Endothelial cell of umbilical vein (primary cell): ENCODE measurements at regions not wholly inside any gene's neighbourhood (a gene's known extent, or its start where the extent isn't known, plus 50 kb on each side); places are given as distances from the start of the nearest gene placed in this dataset.

Experiments used
- BruUV-seq: library from RNA; stranded (reverse); fragments of 400-500 nt; replicated peaks from 2 replicates; lab custom pipeline; 2021; lab: Mats Ljungman, UMichigan
- CTCF ChIA-PET: fragments of 300-600, 350-600 bp; sonication (Branson Sonifier 250); formaldehyde crosslinking; loops from one replicate; lab custom pipeline; 2021; ENCODE audit warnings: antibody characterized with exemption, inconsistent platforms; lab: Charles Lee
- POLR2A ChIA-PET: fragments of 300-600, 350-600 bp; sonication (Branson Sonifier 250); formaldehyde crosslinking; loops from one replicate; lab custom pipeline; 2021; ENCODE audit warnings: antibody characterized with exemption, inconsistent platforms; lab: Charles Lee
- DNase-seq: peaks from one replicate; pipeline ENCODE4 v3.0.0-alpha.2; 2011; ENCODE audit warnings: low read depth, low spot score
- FAIRE-seq: peaks from 2 replicates; lab custom pipeline; 2011; peaks lifted over from hg19 to GRCh38; lab: Jason Lieb, UNC
- H2AFZ ChIP-seq: 2 replicates; pipeline ENCODE4 v1.6.0; 2012; ENCODE audit warnings: low read depth, low read length, control low read depth, inconsistent platforms
- H3K27ac ChIP-seq: 2 replicates; pipeline ENCODE4 v1.5.1; 2011; ENCODE audit warnings: low read depth, mild to moderate bottlenecking, control low read depth, low read length, moderate library complexity; ENCODE audit not compliant: insufficient read depth
- H3K27me3 ChIP-seq, 2 experiments: 2 replicates each; pipeline versions ENCODE4 v1.6.0 to v1.6.1; 2011; ENCODE audit warnings: low read length in 2 of 2, mixed read lengths in 1 of 2; ENCODE audit not compliant: control insufficient read depth in 2 of 2, insufficient read depth in 2 of 2
- H3K36me3 ChIP-seq, 2 experiments: 2 replicates in 1 of 2; 3 replicates in 1 of 2; pipeline ENCODE4 v1.5.1; 2011; ENCODE audit warnings: low read length in 2 of 2, mild to moderate bottlenecking in 1 of 2, moderate library complexity in 1 of 2; ENCODE audit not compliant: control insufficient read depth in 2 of 2, insufficient read depth in 2 of 2; ENCODE audit errors: extremely low read depth in 1 of 2
- H3K4me1 ChIP-seq: 3 replicates; pipeline ENCODE4 v1.5.1; 2011; ENCODE audit warnings: mild to moderate bottlenecking, low read length; ENCODE audit not compliant: control insufficient read depth, insufficient read depth; ENCODE audit errors: extremely low read depth
- H3K4me2 ChIP-seq: 2 replicates; pipeline ENCODE4 v1.6.1; 2011; ENCODE audit warnings: low read length, control low read depth, mixed read lengths; ENCODE audit not compliant: insufficient read depth
- H3K4me3 ChIP-seq, 3 experiments: fragments of 200-600 bp in 1 of 3; sonication (generic), shearing (Covaris generic) in 1 of 3; replicated peaks in 1 of 3; 2 replicates each; pipeline ENCODE4 v1.5.1; 2011 to 2016; ENCODE audit warnings: control low read depth in 3 of 3, low read length in 3 of 3, mild to moderate bottlenecking in 2 of 3, inconsistent platforms in 1 of 3, low read depth in 1 of 3, moderate library complexity in 1 of 3; ENCODE audit not compliant: insufficient read depth in 1 of 3
- H3K79me2 ChIP-seq: 2 replicates; pipeline ENCODE4 v1.6.0; 2012; ENCODE audit warnings: low read length, inconsistent platforms; ENCODE audit not compliant: control insufficient read depth, insufficient read depth
- H3K9ac ChIP-seq: replicated peaks from 2 replicates; pipeline ENCODE3; 2011; ENCODE audit warnings: low read length, control low read depth; ENCODE audit not compliant: insufficient read depth; ENCODE audit errors: extremely low read depth
- H3K9me1 ChIP-seq: replicated peaks from 3 replicates; pipeline ENCODE4 v1.6.0; 2011; ENCODE audit warnings: mild to moderate bottlenecking, low read length; ENCODE audit not compliant: control insufficient read depth, insufficient read depth; ENCODE audit errors: extremely low read depth
- H3K9me3 ChIP-seq: replicated peaks from 2 replicates; pipeline ENCODE4 v1.5.1; 2012; ENCODE audit warnings: low read length, inconsistent platforms; ENCODE audit not compliant: control insufficient read depth, insufficient read depth
- H4K20me1 ChIP-seq: replicated peaks from 2 replicates; pipeline ENCODE3; 2011; ENCODE audit warnings: mild to moderate bottlenecking, low read length; ENCODE audit not compliant: control insufficient read depth, insufficient read depth; ENCODE audit errors: extremely low read depth
- CTCF ChIP-seq, 2 donors: IDR thresholded peaks; 1 replicate in 1 of 2; 2 replicates in 1 of 2; pipeline ENCODE4 v1.5.1; 2011; ENCODE audit warnings: low read length in 2 of 2, mild to moderate bottlenecking in 2 of 2, moderate library complexity in 2 of 2, control low read depth in 1 of 2, inconsistent platforms in 1 of 2, low read depth in 1 of 2; ENCODE audit not compliant: insufficient read depth in 1 of 2; ENCODE audit errors: extremely low read depth in 1 of 2
- EZH2 ChIP-seq: IDR thresholded peaks from 2 replicates; pipeline ENCODE4 v1.6.1; 2012; ENCODE audit warnings: borderline replicate concordance, low read depth, mild to moderate bottlenecking, moderate library complexity, low read length, inconsistent platforms; ENCODE audit not compliant: severe bottlenecking
- FOS ChIP-seq: IDR thresholded peaks from 2 replicates; pipeline ENCODE4 v1.6.1; 2011; ENCODE audit warnings: mild to moderate bottlenecking, low read length, moderate library complexity, borderline replicate concordance; ENCODE audit not compliant: insufficient read depth
- GATA2 ChIP-seq: IDR thresholded peaks from 2 replicates; pipeline ENCODE4 v1.7.0; 2011; ENCODE audit warnings: low read depth, mild to moderate bottlenecking, moderate library complexity, mixed read lengths, low read length; ENCODE audit not compliant: insufficient read length, insufficient read depth
- JUN ChIP-seq: IDR thresholded peaks from 2 replicates; pipeline ENCODE4 v1.6.1; 2011; ENCODE audit warnings: borderline replicate concordance, low read depth; ENCODE audit not compliant: insufficient read length, insufficient read depth
- MAX ChIP-seq: IDR thresholded peaks from 2 replicates; pipeline ENCODE4 v1.6.1; 2011; ENCODE audit not compliant: insufficient read depth, insufficient read length
- MYC ChIP-seq: IDR thresholded peaks from one replicate; pipeline ENCODE4 v1.6.1; 2011; ENCODE audit warnings: mild to moderate bottlenecking, low read depth, low read length
- POLR2A ChIP-seq: IDR thresholded peaks from 2 replicates; pipeline ENCODE4 v1.6.1; 2012; ENCODE audit warnings: low read depth, mild to moderate bottlenecking, control low read depth, low read length
- POLR2AphosphoS5 ChIP-seq: IDR thresholded peaks from 2 replicates; pipeline ENCODE4 v1.6.1; 2012; ENCODE audit warnings: low read depth, mild to moderate bottlenecking, control low read depth, low read length, moderate library complexity; ENCODE audit not compliant: insufficient read depth
- dilution Hi-C: fragments of 300-500 bp; cut with MboI; formaldehyde crosslinking; loops from one replicate; pipeline ENCODE4 v1.15.0; 2019; ENCODE audit warnings: low sequenced_read_pairs; ENCODE audit not compliant: extremely low pct_ligation_motif_present
- intact Hi-C: fragments of 100-400 bp; cut with micrococcal nuclease; formaldehyde crosslinking; loops from one replicate; pipeline ENCODE4 v1.10.0; 2022

GRCh38 chr6:15171026-15171425 is 74.8 kb upstream of the JARID2 start:
- no peaks in the 10 kb centered on the region for H3K27me3 ChIP-seq
- POLR2A ChIA-PET: no interaction called here
- H3K79me2 ChIP-seq: no peaks in the 10 kb centered on the region
- H3K36me3 ChIP-seq: no peaks in the 10 kb centered on the region
- no peak overlapping the region for H3K27ac ChIP-seq
- BruUV-seq: no TSS peak
- no peaks in the 10 kb centered on the region for H3K9me1 ChIP-seq
- CTCF ChIA-PET: interaction anchor here (1.2 kb wide), 1 partner anchor 21 kb away, joined by 3 read pairs; no protein-coding TSS in a partner anchor
- no peak overlapping the region for H3K4me2 ChIP-seq
- dilution Hi-C loops: no loop called here
- H2AFZ ChIP-seq: no peak overlapping the region
- no peak for DNase-seq
- no peak overlapping the region for H3K4me3 ChIP-seq
- H3K9me3 ChIP-seq: no peaks in the 10 kb centered on the region
- intact Hi-C loops: no loop called here
- FAIRE-seq: no peak
- no peak overlapping the region for H3K9ac ChIP-seq
- no peaks in the 10 kb centered on the region for H4K20me1 ChIP-seq
- TF ChIP-seq JUN: no peak
- TF ChIP-seq POLR2A: no peak
- TF ChIP-seq MYC: no peak
- TF ChIP-seq FOS: no peak
- no peak for TF ChIP-seq CTCF (IDR thresholded peaks at IDR 0.05; ENCODE audit: extremely low read depth in 1 of 2, insufficient read depth in 1 of 2, low read depth in 1 of 2, low read length in 2 of 2)
- no peak for TF ChIP-seq MAX
- no peaks in the 10 kb centered on the region for H3K4me1 ChIP-seq

GRCh38 chr6:15176816-15177370 is 69.0 kb upstream of the JARID2 start:
- H4K20me1 ChIP-seq: no peaks in the 10 kb centered on the region
- DNase-seq: no peak
- H3K27ac ChIP-seq: no peak overlapping the region
- no peak for FAIRE-seq
- no peaks in the 10 kb centered on the region for H3K9me3 ChIP-seq
- no peaks in the 10 kb centered on the region for H3K79me2 ChIP-seq
- TF ChIP-seq CTCF (IDR thresholded peaks at IDR 0.05; ENCODE audit: extremely low read depth in 1 of 2, insufficient read depth in 1 of 2, low read depth in 1 of 2, low read length in 2 of 2) (no peak), GATA2 (no peak), MYC (no peak), EZH2 (no peak), POLR2AphosphoS5 (no peak), FOS (no peak)
- CTCF ChIA-PET: no interaction called here
- no peak overlapping the region for H3K4me2 ChIP-seq
- BruUV-seq: no TSS peak
- intact Hi-C loops: no loop called here
- no peak overlapping the region for H2AFZ ChIP-seq
- H3K4me1 ChIP-seq: no peaks in the 10 kb centered on the region
- no peak overlapping the region for H3K4me3 ChIP-seq
- H3K36me3 ChIP-seq: no peaks in the 10 kb centered on the region
- dilution Hi-C loops: no loop called here
- no peaks in the 10 kb centered on the region for H3K27me3 ChIP-seq
- POLR2A ChIA-PET: no interaction called here
- H3K9me1 ChIP-seq: no peaks in the 10 kb centered on the region
- no peak overlapping the region for H3K9ac ChIP-seq
